HL-60 (cell line): ENCODE measurements at regions not wholly inside any gene's neighbourhood (a gene's known extent, or its start where the extent isn't known, plus 50 kb on each side); places are given as distances from the start of the nearest gene placed in this dataset.

Experiments used
- TF ChIP-seq, protein P1 (sequence below): IDR thresholded peaks from one replicate; pipeline ENCODE4 v1.5.1; 2011; ENCODE audit warnings: low read length, control low read depth, inconsistent platforms; ENCODE audit not compliant: insufficient read depth
- TF ChIP-seq, protein P2 (sequence below): IDR thresholded peaks from 2 replicates; pipeline ENCODE4 v1.6.1; 2012; ENCODE audit warnings: low read depth; ENCODE audit not compliant: insufficient replicate concordance

DNA sequence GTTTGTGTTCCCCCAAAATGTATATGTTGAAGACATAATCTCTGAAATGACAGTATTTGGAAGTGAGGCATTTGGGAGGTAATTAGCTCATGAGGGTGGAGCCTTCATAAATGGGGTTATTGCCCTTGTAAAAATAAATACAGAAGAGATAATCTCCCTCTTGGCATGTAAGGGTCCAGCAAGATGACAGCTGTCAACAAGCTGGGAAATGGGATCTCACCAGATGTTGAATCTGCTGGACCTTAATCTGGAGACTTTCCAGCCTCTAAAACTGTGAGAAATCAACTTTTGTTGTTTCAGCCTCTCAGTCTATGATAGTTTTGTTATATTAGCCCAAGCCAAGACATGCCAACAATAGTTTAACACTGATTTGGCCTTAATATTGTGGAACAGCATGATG, 438.2 kb upstream of the PCDH7 start:
- TF ChIP-seq, protein P1, sequence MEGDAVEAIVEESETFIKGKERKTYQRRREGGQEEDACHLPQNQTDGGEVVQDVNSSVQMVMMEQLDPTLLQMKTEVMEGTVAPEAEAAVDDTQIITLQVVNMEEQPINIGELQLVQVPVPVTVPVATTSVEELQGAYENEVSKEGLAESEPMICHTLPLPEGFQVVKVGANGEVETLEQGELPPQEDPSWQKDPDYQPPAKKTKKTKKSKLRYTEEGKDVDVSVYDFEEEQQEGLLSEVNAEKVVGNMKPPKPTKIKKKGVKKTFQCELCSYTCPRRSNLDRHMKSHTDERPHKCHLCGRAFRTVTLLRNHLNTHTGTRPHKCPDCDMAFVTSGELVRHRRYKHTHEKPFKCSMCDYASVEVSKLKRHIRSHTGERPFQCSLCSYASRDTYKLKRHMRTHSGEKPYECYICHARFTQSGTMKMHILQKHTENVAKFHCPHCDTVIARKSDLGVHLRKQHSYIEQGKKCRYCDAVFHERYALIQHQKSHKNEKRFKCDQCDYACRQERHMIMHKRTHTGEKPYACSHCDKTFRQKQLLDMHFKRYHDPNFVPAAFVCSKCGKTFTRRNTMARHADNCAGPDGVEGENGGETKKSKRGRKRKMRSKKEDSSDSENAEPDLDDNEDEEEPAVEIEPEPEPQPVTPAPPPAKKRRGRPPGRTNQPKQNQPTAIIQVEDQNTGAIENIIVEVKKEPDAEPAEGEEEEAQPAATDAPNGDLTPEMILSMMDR, result no peak
- TF ChIP-seq, protein P2, sequence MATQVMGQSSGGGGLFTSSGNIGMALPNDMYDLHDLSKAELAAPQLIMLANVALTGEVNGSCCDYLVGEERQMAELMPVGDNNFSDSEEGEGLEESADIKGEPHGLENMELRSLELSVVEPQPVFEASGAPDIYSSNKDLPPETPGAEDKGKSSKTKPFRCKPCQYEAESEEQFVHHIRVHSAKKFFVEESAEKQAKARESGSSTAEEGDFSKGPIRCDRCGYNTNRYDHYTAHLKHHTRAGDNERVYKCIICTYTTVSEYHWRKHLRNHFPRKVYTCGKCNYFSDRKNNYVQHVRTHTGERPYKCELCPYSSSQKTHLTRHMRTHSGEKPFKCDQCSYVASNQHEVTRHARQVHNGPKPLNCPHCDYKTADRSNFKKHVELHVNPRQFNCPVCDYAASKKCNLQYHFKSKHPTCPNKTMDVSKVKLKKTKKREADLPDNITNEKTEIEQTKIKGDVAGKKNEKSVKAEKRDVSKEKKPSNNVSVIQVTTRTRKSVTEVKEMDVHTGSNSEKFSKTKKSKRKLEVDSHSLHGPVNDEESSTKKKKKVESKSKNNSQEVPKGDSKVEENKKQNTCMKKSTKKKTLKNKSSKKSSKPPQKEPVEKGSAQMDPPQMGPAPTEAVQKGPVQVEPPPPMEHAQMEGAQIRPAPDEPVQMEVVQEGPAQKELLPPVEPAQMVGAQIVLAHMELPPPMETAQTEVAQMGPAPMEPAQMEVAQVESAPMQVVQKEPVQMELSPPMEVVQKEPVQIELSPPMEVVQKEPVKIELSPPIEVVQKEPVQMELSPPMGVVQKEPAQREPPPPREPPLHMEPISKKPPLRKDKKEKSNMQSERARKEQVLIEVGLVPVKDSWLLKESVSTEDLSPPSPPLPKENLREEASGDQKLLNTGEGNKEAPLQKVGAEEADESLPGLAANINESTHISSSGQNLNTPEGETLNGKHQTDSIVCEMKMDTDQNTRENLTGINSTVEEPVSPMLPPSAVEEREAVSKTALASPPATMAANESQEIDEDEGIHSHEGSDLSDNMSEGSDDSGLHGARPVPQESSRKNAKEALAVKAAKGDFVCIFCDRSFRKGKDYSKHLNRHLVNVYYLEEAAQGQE, result no peak
